ENCODE measurements at regions not wholly inside any gene's neighbourhood (a gene's known extent, or its start where the extent isn't known, plus 50 kb on each side); places are given as distances from the start of the nearest gene placed in this dataset.

- no peak for ATAC-seq
- H3K27ac ChIP-seq (ENCODE audit: extremely low read length, insufficient read depth, low read length): no peak overlapping the region
- no peak for DNase-seq (ENCODE audit: low spot score)
- no peaks in the 10 kb centered on the region for H3K79me2 ChIP-seq (ENCODE audit: insufficient read depth, low read length)
- WGBS (ENCODE audit: low lambda C conversion rate): 92% methylated on average over 1 of the region's 1 CpG
- FAIRE-seq: no peak
- ChIA-PET CTCF (ENCODE audit: low intra/inter-chr PET ratio, low total read pairs) (no interaction called here), POLR2A (no interaction called here)
- in situ Hi-C loops (cut with HindIII; ENCODE audit: extremely low pct_ligation_motif_present, low pct_unique_long_range_greater_than_20kb): no loop called here
- H3K27me3 ChIP-seq (ENCODE audit: control insufficient read depth in 1 of 2, insufficient read depth in 2 of 2, low read length in 2 of 2): no peaks in the 10 kb centered on the region; a peak in 1 of 5 replicates
- no peaks in the 10 kb centered on the region for H3K4me1 ChIP-seq (ENCODE audit: insufficient read depth, low read length)
- H3K4me2 ChIP-seq (ENCODE audit: low read depth, low read length): no peak overlapping the region
- intact Hi-C loops (cut with micrococcal nuclease; ENCODE audit: unreplicated experiment): no loop called here
- no peaks in the 10 kb centered on the region for H3K9me3 ChIP-seq (ENCODE audit: low read length)
- no peak overlapping the region for H3K4me3 ChIP-seq (replicated peaks in 1 of 3; ENCODE audit: insufficient read depth in 1 of 3, low read depth in 2 of 3, low read length in 3 of 3)
- H3K36me3 ChIP-seq (replicated peaks in 1 of 2; ENCODE audit: control insufficient read depth in 1 of 2, insufficient read depth in 2 of 2, low read length in 2 of 2): no peaks in the 10 kb centered on the region
- no peak for TF ChIP-seq HINFP (CRISPR knock-in tag; IDR thresholded peaks at IDR 0.05; ENCODE audit: low read depth)
- no peak for TF ChIP-seq ZUFSP (CRISPR knock-in tag; IDR thresholded peaks at IDR 0.05; ENCODE audit: borderline replicate concordance)
- no peak for TF ChIP-seq SYNCRIP (IDR thresholded peaks at IDR 0.05; ENCODE audit: insufficient read depth, low read depth, low read length)
- no peak for TF ChIP-seq PATZ1 (CRISPR knock-in tag; IDR thresholded peaks at IDR 0.05)
- no peak for TF ChIP-seq ZNF17 (CRISPR knock-in tag; IDR thresholded peaks at IDR 0.05)
- BruUV-seq (replicated peaks): no TSS peak
- no peak overlapping the region for H2AFZ ChIP-seq (ENCODE audit: low read length)
- H4K20me1 ChIP-seq (ENCODE audit: insufficient read depth, low read length): no peaks in the 10 kb centered on the region
- no peak overlapping the region for H3K9ac ChIP-seq (ENCODE audit: insufficient read depth, low read depth, low read length)
Measured at GRCh38 chrX:37946197-37946596, 60.2 kb upstream of the SYTL5 start.

All from HepG2 (cell line).